ENCODE measurements at regions not wholly inside any gene's neighbourhood (a gene's known extent, or its start where the extent isn't known, plus 50 kb on each side); places are given as distances from the start of the nearest gene placed in this dataset.

- no peak overlapping the region for H3K4me3 ChIP-seq
- DNase-seq (ENCODE audit: extremely low read depth in 1 of 4, low spot score in 3 of 4) = no peak
- no peak for FAIRE-seq
- intact Hi-C loops (cut with micrococcal nuclease) (loop anchor here (10.0 kb wide), 1 partner anchor 236 kb away; no protein-coding TSS in a partner anchor), in situ Hi-C loops (cut with MboI) (no loop called here)
- no peak overlapping the region for H3K9ac ChIP-seq (ENCODE audit: insufficient read depth in 1 of 2, low read depth in 2 of 2, low read length in 2 of 2)
- ChIA-PET CTCF (ENCODE audit: low intra/inter-chr PET ratio) (no interaction called here), POLR2A (no interaction called here)
- no peaks in the 10 kb centered on the region for H3K27me3 ChIP-seq (ENCODE audit: control insufficient read depth in 2 of 2, insufficient read depth in 2 of 2, low read length in 2 of 2)
- no peak for TF ChIP-seq CSDE1 (IDR thresholded peaks at IDR 0.05)
- no peak for TF ChIP-seq MBD2 (IDR thresholded peaks at IDR 0.05; ENCODE audit: borderline replicate concordance, low read depth)
- no peak for TF ChIP-seq HDGF (IDR thresholded peaks at IDR 0.05)
- TF ChIP-seq GABPB1 (CRISPR knock-in tag; IDR thresholded peaks at IDR 0.05) = no peak
- no peak for TF ChIP-seq MYBL2 (IDR thresholded peaks at IDR 0.05; ENCODE audit: low read depth)
- no peak for TF ChIP-seq MYBL2 (CRISPR knock-in tag; IDR thresholded peaks at IDR 0.05; ENCODE audit: borderline replicate concordance)
- TF ChIP-seq, protein P1, sequence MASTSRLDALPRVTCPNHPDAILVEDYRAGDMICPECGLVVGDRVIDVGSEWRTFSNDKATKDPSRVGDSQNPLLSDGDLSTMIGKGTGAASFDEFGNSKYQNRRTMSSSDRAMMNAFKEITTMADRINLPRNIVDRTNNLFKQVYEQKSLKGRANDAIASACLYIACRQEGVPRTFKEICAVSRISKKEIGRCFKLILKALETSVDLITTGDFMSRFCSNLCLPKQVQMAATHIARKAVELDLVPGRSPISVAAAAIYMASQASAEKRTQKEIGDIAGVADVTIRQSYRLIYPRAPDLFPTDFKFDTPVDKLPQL (IDR thresholded peaks at IDR 0.05; ENCODE audit: extremely low read depth, insufficient read length) = no peak
- no peak for TF ChIP-seq STAT5A (IDR thresholded peaks at IDR 0.05; ENCODE audit: borderline replicate concordance, low read length)
- TF ChIP-seq ZNF282 (CRISPR knock-in tag; IDR thresholded peaks at IDR 0.05) = no peak
- no peak for TF ChIP-seq TGIF2 (CRISPR knock-in tag; IDR thresholded peaks at IDR 0.05)
- TF ChIP-seq NKRF (IDR thresholded peaks at IDR 0.05; ENCODE audit: borderline replicate concordance) = no peak
- BruUV-seq (replicated peaks) = no TSS peak
- no peak overlapping the region for H3K4me2 ChIP-seq (ENCODE audit: insufficient read depth, low read length)
- no peak for ATAC-seq
- no peaks in the 10 kb centered on the region for H3K36me3 ChIP-seq (ENCODE audit: control insufficient read depth, insufficient read depth, low read length)
- 21% methylated on average over 5 of the region's 5 CpGs for WGBS (ENCODE audit: insufficient coverage, low coverage, missing lambda C conversion rate)
- H3K4me1 ChIP-seq (replicated peaks in 1 of 2; ENCODE audit: control insufficient read depth in 2 of 2, insufficient read depth in 2 of 2, low read length in 2 of 2) = peaks cover 0 to 4% of the 10 kb centered on the region in 2 experiments; a peak in 2 of 5 replicates
- no peaks in the 10 kb centered on the region for H3K9me3 ChIP-seq (replicated peaks; ENCODE audit: control insufficient read depth, insufficient read depth, low read depth, low read length)
- H4K20me1 ChIP-seq (replicated peaks; ENCODE audit: control insufficient read depth, insufficient read depth, low read length) = no peaks in the 10 kb centered on the region
- H3K79me2 ChIP-seq (ENCODE audit: control insufficient read depth, insufficient read depth, low read length) = no peaks in the 10 kb centered on the region
- H3K27ac ChIP-seq (ENCODE audit: extremely low read depth, low read depth, low read length) = no peak overlapping the region
- no peaks in the 10 kb centered on the region for H3K9me1 ChIP-seq (ENCODE audit: control insufficient read depth, insufficient read depth, low read length)
- no peak overlapping the region for H2AFZ ChIP-seq (ENCODE audit: low read depth, low read length)
Observed at GRCh38 chr17:69898601-69899000, 176.4 kb upstream of the KCNJ16 start.

Data from K562 (cell line).